ENCODE measurements at regions not wholly inside any gene's neighbourhood (a gene's known extent, or its start where the extent isn't known, plus 50 kb on each side); places are given as distances from the start of the nearest gene placed in this dataset.
A peak's percentile ranks its signal among the peaks of the same experiment; 100 is the strongest.

DNA sequence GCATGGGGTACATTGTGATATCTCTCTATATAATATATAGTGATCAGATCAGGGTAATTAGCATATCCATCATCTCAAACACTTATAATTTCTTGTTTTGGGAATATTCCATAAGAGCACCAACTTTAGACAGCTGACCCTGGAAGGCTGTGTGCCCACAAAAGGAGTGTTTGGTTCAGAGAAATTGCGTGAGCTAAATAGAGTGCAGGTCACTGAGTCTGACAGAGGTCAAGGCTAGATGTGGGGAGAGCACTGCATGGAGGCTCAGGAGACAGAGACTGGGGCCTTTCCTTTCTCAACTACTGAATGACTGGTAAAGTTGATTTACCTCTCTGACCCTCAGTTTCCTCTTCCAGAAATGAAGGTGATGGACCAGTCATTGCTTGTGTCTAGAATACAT lies 114.9 kb upstream of the ADGRF1 start (continued):
- TF ChIP-seq, protein P1, sequence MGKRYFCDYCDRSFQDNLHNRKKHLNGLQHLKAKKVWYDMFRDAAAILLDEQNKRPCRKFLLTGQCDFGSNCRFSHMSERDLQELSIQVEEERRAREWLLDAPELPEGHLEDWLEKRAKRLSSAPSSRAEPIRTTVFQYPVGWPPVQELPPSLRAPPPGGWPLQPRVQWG (CRISPR knock-in tag; IDR thresholded peaks at IDR 0.05; ENCODE audit: borderline replicate concordance, low read depth), result no peak
- TF ChIP-seq ZNF382 (CRISPR knock-in tag; IDR thresholded peaks at IDR 0.05; ENCODE audit: borderline replicate concordance) (no peak), ZNF235 (CRISPR knock-in tag; IDR thresholded peaks at IDR 0.05; ENCODE audit: borderline replicate concordance) (no peak), ZNF614 (CRISPR knock-in tag; IDR thresholded peaks at IDR 0.05; ENCODE audit: borderline replicate concordance) (0 out of 2 replicates have a peak, but pooled peaks have one; percentile 62), MTA1 (CRISPR knock-in tag; IDR thresholded peaks at IDR 0.05; ENCODE audit: borderline replicate concordance) (no peak), XRCC5 (optimal IDR thresholded peaks at IDR 0.05; ENCODE audit: low read length) (no peak), HMG20A (CRISPR knock-in tag; IDR thresholded peaks at IDR 0.05; ENCODE audit: borderline replicate concordance) (peak; percentile 82; the same call in 1 of the 2 replicates), KDM3A (CRISPR knock-in tag; IDR thresholded peaks at IDR 0.05; ENCODE audit: low read depth) (no peak), ZBTB7B (CRISPR knock-in tag; IDR thresholded peaks at IDR 0.05) (no peak), ZNF326 (CRISPR knock-in tag; IDR thresholded peaks at IDR 0.05; ENCODE audit: borderline replicate concordance) (no peak), ZNF510 (CRISPR knock-in tag; IDR thresholded peaks at IDR 0.05; ENCODE audit: low read depth) (no peak), ATF7-NPFF (CRISPR knock-in tag; IDR thresholded peaks at IDR 0.05; ENCODE audit: low read depth) (no peak), ZNF776 (CRISPR knock-in tag; IDR thresholded peaks at IDR 0.05) (no peak), CHD4 (IDR thresholded peaks at IDR 0.05; ENCODE audit: borderline replicate concordance, low read length) (no peak), RFX3 (CRISPR knock-in tag; IDR thresholded peaks at IDR 0.05) (no peak), ZNF746 (CRISPR knock-in tag; IDR thresholded peaks at IDR 0.05) (no peak), SALL1 (CRISPR knock-in tag; IDR thresholded peaks at IDR 0.05) (peak; percentile 36; the same call in 1 of the 2 replicates), KDM5A (IDR thresholded peaks at IDR 0.05; ENCODE audit: borderline replicate concordance, low read length) (no peak), SUZ12 (IDR thresholded peaks at IDR 0.05; ENCODE audit: low read depth, low read length) (no peak), JUN (CRISPR knock-in tag; IDR thresholded peaks at IDR 0.05) (no peak), ZNF790 (CRISPR knock-in tag; IDR thresholded peaks at IDR 0.05; ENCODE audit: borderline replicate concordance) (no peak), SRF (IDR thresholded peaks at IDR 0.05; ENCODE audit: low read depth, low read length) (peak; percentile 52; the same call in 1 of the 2 replicates)
- TF ChIP-seq, protein P2, sequence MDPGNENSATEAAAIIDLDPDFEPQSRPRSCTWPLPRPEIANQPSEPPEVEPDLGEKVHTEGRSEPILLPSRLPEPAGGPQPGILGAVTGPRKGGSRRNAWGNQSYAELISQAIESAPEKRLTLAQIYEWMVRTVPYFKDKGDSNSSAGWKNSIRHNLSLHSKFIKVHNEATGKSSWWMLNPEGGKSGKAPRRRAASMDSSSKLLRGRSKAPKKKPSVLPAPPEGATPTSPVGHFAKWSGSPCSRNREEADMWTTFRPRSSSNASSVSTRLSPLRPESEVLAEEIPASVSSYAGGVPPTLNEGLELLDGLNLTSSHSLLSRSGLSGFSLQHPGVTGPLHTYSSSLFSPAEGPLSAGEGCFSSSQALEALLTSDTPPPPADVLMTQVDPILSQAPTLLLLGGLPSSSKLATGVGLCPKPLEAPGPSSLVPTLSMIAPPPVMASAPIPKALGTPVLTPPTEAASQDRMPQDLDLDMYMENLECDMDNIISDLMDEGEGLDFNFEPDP (CRISPR knock-in tag; conservative IDR thresholded peaks at IDR 0.05), result no peak
- TF ChIP-seq, protein P3, sequence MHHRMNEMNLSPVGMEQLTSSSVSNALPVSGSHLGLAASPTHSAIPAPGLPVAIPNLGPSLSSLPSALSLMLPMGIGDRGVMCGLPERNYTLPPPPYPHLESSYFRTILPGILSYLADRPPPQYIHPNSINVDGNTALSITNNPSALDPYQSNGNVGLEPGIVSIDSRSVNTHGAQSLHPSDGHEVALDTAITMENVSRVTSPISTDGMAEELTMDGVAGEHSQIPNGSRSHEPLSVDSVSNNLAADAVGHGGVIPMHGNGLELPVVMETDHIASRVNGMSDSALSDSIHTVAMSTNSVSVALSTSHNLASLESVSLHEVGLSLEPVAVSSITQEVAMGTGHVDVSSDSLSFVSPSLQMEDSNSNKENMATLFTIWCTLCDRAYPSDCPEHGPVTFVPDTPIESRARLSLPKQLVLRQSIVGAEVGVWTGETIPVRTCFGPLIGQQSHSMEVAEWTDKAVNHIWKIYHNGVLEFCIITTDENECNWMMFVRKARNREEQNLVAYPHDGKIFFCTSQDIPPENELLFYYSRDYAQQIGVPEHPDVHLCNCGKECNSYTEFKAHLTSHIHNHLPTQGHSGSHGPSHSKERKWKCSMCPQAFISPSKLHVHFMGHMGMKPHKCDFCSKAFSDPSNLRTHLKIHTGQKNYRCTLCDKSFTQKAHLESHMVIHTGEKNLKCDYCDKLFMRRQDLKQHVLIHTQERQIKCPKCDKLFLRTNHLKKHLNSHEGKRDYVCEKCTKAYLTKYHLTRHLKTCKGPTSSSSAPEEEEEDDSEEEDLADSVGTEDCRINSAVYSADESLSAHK (CRISPR knock-in tag; IDR thresholded peaks at IDR 0.05; ENCODE audit: borderline replicate concordance), result no peak
- TF ChIP-seq, protein P4, sequence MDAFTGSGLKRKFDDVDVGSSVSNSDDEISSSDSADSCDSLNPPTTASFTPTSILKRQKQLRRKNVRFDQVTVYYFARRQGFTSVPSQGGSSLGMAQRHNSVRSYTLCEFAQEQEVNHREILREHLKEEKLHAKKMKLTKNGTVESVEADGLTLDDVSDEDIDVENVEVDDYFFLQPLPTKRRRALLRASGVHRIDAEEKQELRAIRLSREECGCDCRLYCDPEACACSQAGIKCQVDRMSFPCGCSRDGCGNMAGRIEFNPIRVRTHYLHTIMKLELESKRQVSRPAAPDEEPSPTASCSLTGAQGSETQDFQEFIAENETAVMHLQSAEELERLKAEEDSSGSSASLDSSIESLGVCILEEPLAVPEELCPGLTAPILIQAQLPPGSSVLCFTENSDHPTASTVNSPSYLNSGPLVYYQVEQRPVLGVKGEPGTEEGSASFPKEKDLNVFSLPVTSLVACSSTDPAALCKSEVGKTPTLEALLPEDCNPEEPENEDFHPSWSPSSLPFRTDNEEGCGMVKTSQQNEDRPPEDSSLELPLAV (CRISPR knock-in tag; conservative IDR thresholded peaks at IDR 0.05; ENCODE audit: low read depth), result no peak
